Amniotic stem cell (primary cell): ENCODE measurements at regions not wholly inside any gene's neighbourhood (a gene's known extent, or its start where the extent isn't known, plus 50 kb on each side); places are given as distances from the start of the nearest gene placed in this dataset.

Source experiments
- DNase-seq: peaks from one replicate; lab custom pipeline; 2025; lab: John Stamatoyannopoulos, UW

DNA sequence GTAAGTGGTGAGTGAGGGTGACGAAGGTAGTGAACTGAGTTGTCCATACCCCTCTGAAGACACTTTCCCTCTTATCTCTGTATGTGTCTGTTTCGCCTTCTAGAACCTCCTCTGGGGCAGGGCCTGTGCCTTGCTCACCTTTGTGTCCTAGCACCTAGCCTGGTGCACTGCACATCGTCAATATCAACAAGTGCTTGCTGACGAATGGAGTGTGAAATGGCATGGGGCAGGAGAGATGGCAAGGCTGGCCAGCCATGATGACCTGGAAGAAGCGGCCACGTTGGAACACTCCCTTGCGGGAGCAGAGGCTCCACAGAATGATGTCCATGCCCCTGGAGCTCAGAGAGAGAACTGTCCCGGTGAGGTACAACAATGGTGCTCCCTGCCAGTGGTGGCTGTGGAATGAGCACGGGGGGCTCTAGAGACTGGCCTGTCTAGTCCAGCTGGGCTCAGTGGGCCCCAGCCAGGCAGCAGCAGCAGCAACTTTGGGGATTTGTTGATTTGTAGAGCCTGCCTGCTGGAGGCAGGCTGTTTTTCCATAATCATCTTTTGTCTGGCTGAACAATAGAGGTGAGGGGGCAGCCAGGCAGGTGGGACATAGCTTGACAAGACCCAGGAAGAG, 112.2 kb upstream of the PJA1 start:
- DNase-seq, result no peak

DNA sequence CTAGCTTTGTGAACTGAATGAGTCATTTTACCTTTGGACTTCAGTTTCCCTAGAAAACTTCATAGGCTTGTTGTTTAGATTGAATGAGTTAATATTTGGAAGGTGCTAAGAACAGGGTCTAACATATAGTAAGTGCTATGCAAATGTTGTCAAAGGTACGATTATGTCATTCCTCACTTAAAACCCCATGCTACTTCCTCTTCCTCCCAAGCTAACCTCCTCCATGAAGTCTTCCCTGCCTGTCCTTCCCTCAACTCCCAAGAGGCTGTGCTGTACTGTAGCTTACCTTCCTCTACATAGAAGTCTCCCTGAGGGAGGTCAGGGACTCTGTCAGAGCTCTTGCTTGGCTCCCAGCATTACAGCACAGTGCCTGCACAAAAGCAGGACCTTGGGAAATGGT, 103.4 kb upstream of the PJA1 start:
- no peak for DNase-seq

DNA sequence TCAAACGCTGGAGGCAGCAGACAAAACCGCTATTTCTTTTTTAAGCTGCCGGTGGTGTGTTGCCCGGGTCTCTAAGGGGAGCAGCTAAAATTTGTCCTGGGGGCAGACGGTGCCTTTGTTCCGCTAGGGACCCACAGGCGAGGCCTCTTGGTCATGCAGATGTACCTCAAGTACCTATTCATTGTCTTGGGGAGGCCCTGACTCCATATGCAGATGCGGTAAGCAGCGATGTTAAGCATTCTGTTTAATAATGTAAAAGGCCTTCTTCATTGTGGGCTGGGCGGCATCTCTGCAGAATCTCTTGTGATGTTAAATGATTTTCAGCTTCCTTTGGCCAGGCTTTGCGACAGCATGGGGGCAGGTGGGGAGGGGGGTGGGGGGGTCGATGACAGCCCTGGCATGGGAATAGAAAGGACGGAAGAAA, 98.9 kb upstream of the PJA1 start:
- no peak for DNase-seq

- DNase-seq, result no peak
Measured at GRCh38 chrX:69263251-69263820, 98.1 kb upstream of the PJA1 start.

DNA sequence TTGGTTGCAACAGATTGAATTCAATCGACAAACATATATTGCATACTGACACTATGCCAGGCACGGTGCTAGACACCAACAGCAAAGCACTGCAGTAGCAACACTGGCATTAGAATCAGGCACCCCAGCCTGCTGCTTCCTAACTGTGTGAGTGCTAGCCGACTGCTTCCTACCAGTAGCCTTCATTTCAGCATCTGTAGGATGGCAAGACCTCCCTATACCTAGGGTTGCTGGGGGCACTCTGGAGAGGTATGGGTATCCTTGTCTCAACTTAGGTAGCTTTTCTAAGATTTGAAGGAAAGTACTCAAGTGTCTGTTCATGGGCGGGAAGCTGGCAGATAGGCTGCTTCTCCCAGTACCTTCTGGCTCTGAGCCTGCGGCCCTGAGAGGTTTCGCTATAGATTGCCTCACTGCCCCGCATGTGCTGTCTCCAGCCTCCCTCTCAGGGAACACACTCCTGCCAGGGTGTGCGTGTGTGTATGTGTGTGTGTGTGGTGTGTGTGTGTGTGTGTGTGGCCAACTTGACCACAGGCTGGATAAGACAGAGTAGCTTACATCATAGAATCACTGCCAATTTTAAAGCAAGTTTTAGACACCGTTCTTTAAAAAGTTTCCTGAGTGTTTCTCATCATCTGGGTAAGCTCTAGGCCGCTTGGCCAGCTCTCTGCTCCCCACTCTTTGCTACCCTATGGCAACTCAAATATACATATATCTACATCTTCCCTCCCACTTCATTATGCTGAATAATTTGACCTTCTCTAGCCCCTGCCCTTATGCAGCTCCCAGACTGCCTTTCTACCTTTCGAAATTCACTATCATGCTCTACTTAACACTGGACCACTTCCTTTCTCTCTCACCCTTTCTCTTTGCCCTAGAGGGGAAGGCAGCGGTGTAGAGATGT, 97.0 kb upstream of the PJA1 start:
- no peak for DNase-seq

GRCh38 chrX:69260169-69260568, 94.9 kb upstream of the PJA1 start:
- DNase-seq, result no peak

- DNase-seq, result no peak
Measured at GRCh38 chrX:69258893-69259292, 93.6 kb upstream of the PJA1 start.

DNA sequence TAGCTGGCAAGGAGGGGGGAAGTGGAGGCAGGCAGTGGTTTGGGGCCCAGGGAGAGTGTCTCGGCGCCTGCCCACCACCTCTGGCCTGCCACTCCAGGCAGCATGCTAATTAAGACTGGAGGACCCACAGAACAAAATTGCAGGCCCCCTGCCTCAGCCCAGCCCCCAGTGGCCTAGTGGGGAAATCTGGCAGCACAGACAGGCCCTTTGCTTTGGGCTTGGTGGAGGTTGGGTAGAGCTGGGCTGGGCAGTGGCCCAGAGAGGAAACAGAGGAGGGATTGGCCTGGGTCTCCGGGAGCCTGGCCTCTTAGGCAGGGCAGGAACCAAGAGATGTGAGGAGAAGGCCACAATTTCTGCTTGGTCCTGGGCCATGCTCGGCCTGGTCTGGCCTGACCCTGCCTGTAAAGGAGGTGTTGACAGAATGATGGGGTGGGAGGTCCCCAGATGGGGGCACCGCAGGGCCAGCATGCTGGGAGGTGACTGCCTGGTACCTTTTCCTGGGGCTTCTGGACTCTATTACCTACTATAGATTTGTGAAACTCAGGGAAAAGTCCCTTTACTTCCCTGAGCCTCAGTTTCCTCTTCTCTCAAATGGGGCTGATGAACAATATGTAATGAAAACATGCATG, 92.4 kb upstream of the PJA1 start:
- no peak for DNase-seq

- no peak for DNase-seq
Measured at GRCh38 chrX:69256291-69256565, 91.0 kb upstream of the PJA1 start.

DNA sequence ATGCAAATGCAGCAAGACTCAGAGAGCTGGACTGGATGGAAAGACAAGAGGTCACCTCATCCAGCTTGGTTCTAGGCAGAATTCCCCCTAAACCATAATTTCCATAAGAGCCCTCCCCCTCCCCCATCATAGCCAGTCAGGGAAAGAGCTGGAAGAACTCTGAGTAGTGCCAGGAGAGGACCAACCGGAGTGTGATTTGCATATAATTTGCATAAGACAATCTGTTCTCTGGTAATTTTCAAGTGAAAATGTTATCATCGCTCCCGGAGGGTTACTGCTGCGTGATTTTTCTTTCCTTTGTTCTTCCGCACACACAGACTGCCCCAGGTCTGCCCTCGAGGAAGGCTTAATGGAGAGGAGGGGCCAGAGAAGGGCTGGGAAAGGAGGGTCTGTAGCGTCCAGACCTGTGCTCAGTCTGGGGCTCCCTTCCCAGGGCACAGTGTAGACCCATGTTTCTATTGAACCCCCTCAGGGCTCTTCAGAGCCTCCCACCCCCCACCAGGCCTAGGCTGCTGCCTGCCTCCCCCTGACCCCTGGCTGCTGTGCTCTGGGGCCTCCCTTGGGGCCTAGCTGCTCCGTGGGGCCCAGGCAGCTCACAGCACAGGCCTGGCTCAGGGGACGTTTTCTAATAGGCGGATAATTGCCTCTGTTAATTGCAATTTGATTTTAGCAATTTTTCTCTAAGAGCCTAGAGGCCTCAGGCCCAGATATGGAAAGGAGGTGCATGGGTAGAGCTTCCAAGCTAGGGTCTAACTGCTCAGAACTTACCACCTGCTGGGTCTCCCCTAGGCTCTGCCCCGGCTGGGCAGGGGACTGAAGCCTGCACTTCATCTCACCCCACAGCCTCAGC, 90.4 kb upstream of the PJA1 start:
- no peak for DNase-seq

- DNase-seq, result no peak
Measured at GRCh38 chrX:69253821-69254220, 88.6 kb upstream of the PJA1 start.

DNA sequence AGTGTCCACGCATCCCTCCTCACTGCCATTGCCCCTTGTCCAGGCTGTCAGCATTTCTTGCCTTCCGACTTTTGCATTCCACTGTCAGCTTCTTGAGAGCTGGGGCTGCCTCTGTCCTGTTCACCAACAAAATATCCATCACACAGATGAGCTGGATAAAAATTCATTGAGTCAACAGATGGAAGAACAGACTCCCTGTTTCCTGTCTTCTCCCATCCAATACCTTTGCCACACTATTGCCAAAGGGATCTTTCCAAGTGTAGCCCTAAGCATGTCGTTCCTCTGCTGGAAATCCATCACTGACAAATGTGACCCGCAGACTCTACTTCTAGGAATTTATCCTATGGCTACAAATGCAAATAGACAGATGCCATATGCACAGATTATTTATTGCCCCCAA, 78.0 kb upstream of the PJA1 start:
- no peak for DNase-seq

GRCh38 chrX:69238887-69239231, 73.6 kb upstream of the PJA1 start:
- no peak for DNase-seq

DNA sequence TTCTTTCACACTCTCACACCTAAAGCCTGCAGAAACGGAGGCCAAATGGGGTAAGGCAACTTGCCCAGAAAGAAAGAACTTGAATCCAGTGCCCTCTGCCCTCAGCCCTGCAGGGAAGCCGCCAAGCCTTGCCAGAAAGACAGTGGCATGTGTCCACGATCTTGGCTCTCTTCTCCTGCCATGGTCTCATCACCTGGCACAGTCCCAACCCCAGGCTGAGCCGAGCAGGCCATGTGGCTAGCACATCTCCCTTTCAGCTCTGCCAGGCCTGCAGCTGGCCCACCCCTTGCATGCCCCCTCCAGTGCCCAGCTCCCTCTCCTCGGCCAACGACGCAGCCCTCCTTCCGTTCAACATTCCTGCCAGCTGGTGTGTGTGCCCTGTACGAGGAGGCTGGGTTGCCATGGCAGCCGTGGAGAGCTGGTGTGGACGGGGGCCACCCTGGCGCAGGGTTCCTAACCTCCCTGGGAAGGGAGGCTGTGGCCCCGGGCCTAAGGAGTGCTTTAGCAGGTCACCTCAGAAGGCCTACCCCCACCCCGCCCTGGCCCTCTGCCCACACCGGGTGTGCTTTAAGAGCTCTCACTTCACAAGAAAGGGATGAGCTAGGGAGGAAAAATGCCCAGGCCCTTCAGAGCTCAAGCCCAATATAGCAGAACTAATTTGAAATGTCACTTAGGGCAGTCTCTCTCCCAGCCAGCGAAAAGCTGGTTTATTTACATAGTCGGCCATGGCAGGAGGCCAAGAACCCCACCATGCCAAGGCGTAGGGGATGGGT, 73.0 kb upstream of the PJA1 start:
- no peak for DNase-seq

- DNase-seq, result no peak
Measured at GRCh38 chrX:69237236-69237635, 72.0 kb upstream of the PJA1 start.

- DNase-seq, result no peak
Measured at GRCh38 chrX:69236641-69237040, 71.4 kb upstream of the PJA1 start.

- DNase-seq, result no peak
Measured at GRCh38 chrX:69234624-69235023, 69.4 kb upstream of the PJA1 start.

DNA sequence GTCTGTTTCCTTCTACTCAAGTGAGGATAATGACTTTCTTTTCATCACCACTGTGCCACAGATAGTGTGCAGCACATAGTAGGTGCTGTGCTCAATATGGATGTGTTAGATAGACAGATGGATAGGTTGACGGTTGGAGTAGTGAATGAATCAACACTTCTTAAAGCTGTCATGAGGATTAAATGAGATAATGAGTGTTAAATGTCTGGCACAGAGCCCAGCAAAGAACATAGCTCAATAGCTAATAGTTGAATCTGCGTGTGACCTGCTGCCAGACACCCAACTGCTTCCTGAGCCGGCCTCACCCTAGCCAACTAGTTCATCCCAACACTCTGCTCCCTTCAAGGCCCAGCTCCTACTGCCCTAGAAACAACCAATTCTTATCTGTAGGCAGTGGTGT, 67.7 kb upstream of the PJA1 start:
- no peak for DNase-seq

- no peak for DNase-seq
Measured at GRCh38 chrX:69231903-69232302, 66.7 kb upstream of the PJA1 start.

- no peak for DNase-seq
Measured at GRCh38 chrX:69229436-69229835, 64.2 kb upstream of the PJA1 start.

DNA sequence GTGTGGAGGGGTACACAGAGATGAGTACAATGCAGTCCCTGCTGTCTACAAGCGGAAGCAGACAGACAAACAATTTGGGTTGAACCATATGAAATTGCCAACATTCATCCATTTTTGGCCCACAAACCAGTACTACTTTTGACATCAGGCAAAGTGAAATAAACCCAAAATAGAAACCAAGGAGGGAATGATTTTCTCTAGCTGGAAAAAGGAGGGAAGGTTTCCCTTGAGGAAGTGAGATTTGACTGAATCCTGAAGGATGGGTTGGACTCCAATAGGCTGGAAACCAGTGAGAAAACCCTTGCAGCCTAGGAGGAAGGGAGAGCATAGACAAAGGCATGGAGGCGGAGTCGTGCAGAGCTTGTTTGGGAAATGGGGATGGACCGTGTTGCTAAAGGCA, 63.5 kb upstream of the PJA1 start:
- DNase-seq, result no peak
